CD1c-positive myeloid dendritic cell (primary cell): ENCODE measurements at regions not wholly inside any gene's neighbourhood (a gene's known extent, or its start where the extent isn't known, plus 50 kb on each side); places are given as distances from the start of the nearest gene placed in this dataset.

Source experiments
- DNase-seq: peaks from one replicate; pipeline ENCODE4 v3.0.0-alpha.2; 2016; ENCODE audit errors: extremely low spot score

DNA sequence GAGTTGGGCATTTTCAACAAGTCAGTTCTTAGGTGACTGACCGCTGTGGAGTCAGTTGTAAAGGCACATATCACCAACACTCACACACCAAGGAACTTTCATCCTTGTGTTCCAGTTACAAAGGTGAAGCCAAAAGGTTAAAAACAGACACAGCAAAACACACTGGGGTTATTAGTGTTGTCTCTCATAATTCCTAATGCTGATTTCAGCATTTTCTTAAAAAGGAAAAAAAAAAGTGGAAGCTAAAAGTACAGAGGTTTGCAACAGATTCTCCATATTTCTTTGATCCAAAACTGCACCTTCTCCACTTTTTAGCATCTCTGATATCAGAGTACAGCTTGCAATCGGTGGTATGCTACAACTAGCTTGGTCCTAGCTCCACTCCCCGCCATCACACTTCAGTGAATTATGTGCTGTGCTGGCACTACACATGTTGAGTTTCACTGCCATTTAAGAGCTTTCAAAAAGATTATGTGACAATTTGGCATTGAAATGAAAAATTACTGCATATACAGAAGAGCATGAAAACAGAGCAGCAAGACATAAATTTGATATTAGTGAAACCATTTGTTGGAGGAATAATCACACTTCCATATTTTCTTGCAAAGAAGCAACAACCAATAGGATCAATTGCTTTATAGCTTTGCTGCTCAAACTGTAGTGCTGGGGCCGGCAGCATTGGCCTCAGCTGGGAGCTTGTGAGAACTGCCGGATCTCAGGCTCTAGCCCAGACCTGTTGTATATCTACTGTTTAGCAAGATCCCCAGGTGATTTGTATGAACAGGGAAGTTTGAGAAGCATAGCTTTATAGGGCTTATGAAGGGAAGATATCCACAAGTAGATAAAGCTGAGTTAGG is 62.3 kb upstream of the DAPL1 start:
- DNase-seq = no peak

DNA sequence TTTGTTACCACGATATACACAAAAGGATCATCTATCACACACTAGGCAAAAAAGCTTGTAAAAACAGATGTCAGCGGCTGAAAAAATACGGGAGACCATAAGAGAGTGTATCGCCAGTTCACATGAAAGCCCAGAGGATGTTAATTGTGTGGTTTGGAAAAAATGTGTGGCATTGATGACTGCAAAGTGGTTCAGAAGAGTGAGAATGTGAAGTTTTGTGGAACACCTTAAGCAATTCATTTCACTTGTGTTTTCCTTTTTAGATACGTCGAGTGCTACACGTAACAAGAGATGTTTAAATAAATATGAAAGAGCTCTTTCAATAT is 61.7 kb upstream of the DAPL1 start:
- no peak for DNase-seq

DNA sequence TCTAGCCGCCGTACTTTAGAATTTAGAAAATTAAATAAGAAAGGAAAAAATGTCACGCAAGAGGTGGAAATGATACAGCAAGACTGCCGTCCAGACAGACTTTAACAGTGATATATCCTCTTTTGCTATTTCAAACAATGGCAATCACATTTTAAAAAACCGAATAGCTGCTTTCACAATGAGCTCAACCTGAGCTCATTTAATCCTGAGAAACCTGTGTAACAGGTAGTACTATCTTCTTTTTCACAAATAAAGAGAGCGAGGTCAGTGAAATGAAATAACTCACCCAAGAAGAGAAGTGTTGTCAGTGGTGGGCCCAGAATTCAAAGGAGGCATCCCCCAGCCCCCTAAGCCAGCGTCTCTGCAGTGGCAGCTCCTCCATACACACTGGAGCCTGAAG is 60.7 kb upstream of the DAPL1 start:
- DNase-seq = no peak

DNA sequence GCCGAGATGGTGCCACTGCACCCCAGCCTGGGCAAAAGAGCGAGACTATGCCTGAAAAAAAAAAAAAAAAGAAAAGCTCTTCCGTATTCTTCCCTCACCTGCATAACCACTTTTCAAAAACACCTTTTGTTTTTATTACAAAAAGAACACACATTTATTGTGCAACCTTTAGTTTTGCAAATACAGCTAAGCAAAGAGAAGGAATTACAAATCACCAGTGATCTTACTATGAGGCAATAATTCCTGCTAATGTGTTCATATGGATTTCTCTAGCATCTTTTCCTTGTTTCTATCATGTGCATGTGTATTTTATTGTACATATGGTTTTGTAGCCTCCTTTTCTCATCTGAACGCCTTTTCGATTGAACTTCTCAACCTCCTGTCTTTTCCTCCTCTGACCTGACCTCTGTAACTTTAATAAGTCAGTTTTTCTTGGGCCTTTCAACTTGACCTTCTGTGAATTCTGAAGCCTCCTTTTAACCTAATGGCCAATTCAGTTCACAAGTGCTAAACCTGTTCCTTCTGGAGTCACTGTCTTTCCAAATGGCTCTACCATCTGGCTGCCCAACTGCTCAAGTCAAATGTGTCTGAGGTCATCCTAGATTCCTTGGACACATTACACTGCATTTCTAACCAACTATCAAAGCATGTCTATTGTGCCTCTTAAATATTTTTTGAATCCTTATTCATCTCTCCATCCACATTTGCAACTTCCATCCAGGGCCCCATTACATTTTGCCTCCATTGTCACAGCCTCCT is 59.1 kb upstream of the DAPL1 start:
- DNase-seq = no peak

GRCh38 chr2:158738363-158738762 is 56.8 kb upstream of the DAPL1 start:
- DNase-seq = no peak

- no peak for DNase-seq
Observed at GRCh38 chr2:158740127-158740526, 55.0 kb upstream of the DAPL1 start.

DNA sequence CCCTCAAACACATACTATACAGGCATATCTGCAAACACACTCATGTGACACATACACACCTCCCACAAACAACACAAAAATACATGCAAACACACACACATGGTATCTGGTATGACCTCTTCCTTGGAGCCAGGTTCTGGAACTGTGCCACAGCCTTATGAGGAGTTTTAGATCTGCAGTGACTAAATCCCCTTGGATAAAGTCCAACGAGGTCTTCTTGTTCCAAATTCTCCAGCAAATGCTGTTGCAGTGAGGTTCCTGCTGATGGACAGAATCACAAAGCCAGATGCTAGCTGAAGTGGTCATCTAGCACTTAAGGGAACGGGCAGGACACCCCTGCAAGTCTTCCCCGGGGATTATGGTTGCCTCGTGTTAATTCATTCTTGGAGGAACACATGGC is 54.5 kb upstream of the DAPL1 start:
- no peak for DNase-seq

- DNase-seq = no peak
Observed at GRCh38 chr2:158741625-158742024, 53.5 kb upstream of the DAPL1 start.

DNA sequence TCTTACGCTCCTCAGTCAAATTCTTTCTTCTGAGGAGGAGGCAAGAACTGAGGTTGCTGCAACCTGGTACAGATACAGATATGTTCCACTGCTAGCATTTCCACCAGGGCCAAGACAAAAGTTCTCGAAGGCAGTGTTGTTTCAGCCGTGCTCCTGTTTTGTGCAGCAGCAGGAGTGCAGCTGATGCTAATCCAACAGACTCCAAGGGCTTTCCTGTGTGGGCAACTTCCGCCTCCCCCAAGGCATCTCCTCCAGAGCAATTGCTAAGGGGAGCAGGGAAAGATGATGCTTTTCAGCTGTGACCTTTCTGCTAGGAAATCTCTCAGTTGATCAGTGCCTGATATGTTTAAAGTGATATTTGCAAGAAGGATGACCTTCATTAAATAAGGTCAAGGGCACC is 52.6 kb upstream of the DAPL1 start:
- no peak for DNase-seq

DNA sequence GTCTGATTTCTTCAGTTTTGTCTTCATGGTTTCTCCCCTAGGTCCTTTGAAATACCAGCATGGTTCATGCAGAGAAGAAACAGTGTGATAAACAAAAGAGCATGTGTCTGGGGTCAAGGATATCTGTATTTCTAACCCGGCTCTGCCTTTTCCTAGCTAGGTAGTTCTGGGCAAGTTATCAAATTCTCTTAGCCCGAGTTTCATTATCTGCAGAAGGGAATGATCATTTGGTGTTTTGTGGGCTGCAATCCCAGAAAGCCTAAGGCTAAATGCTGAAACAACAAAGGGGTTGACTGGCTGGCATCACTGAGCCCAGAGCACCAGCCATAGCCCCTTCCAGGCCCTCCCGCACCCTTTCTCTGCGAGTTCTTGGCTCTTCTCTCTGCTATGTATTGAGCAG is 51.7 kb upstream of the DAPL1 start:
- DNase-seq = no peak

DNA sequence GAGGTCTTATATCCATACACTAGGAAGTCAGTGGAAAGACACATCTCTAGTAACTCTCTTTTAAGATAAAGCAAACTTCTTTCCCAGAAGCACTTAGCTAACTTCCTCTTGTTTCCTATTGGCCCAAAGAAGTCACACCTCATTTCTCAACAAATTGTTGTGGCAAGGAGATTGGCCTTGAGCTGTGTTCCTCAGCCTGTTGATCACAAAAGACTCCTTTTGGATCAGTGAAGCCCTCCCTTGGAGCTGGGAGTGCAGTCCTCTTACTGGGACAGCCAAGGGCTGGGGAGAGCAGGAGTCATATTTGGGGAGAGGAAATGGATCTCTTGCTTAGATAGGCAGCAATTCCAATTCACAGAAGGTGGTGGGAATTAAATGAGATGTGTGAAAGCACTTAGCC is 51.2 kb upstream of the DAPL1 start:
- DNase-seq = no peak

GRCh38 chr2:158745067-158745865 is 49.9 kb upstream of the DAPL1 start:
- DNase-seq = peak; percentile 6
